ENCODE measurements at regions not wholly inside any gene's neighbourhood (a gene's known extent, or its start where the extent isn't known, plus 50 kb on each side); places are given as distances from the start of the nearest gene placed in this dataset.

- H3K27me3 ChIP-seq (ENCODE audit: insufficient read depth, low read length) = no peaks in the 10 kb centered on the region
- no peaks in the 10 kb centered on the region for H3K36me3 ChIP-seq (ENCODE audit: insufficient read depth, low read length)
- no peaks in the 10 kb centered on the region for H3K4me1 ChIP-seq (ENCODE audit: insufficient read depth, low read length)
- no peak overlapping the region for H3K27ac ChIP-seq (ENCODE audit: low read depth, low read length)
- DNase-seq (ENCODE audit: insufficient read length, low spot score, missing footprints) = peak; percentile 36
- H3K79me2 ChIP-seq (ENCODE audit: insufficient read depth, low read length) = no peaks in the 10 kb centered on the region
- no peaks in the 10 kb centered on the region for H4K20me1 ChIP-seq (ENCODE audit: insufficient read depth, low read length)
- no peak for TF ChIP-seq CTCF (IDR thresholded peaks at IDR 0.05; ENCODE audit: extremely low read depth, low read depth, low read length)
- H3K4me2 ChIP-seq (ENCODE audit: insufficient read depth, low read length) = no peak overlapping the region
- H2AFZ ChIP-seq (ENCODE audit: low read length) = no peak overlapping the region
- no peaks in the 10 kb centered on the region for H3K9me3 ChIP-seq (ENCODE audit: low read depth, low read length)
- H3K4me3 ChIP-seq (ENCODE audit: insufficient read depth, low read length) = no peak overlapping the region
These were observed 154.3 kb upstream of the TENT5A start for GRCh38 chr6:81906709-81907204.

GRCh38 chr6:81906041-81906440 lies 153.6 kb upstream of the TENT5A start:
- Histone ChIP-seq H3K4me3 (ENCODE audit: insufficient read depth, low read length) (no peak overlapping the region), H3K79me2 (ENCODE audit: insufficient read depth, low read length) (no peaks in the 10 kb centered on the region), H3K27ac (ENCODE audit: low read depth, low read length) (no peak overlapping the region), H3K9me3 (ENCODE audit: low read depth, low read length) (no peaks in the 10 kb centered on the region), H2AFZ (ENCODE audit: low read length) (no peak overlapping the region), H4K20me1 (ENCODE audit: insufficient read depth, low read length) (no peaks in the 10 kb centered on the region), H3K36me3 (ENCODE audit: insufficient read depth, low read length) (no peaks in the 10 kb centered on the region), H3K4me1 (ENCODE audit: insufficient read depth, low read length) (no peaks in the 10 kb centered on the region), H3K4me2 (ENCODE audit: insufficient read depth, low read length) (no peak overlapping the region), H3K27me3 (ENCODE audit: insufficient read depth, low read length) (no peaks in the 10 kb centered on the region)
- no peak for TF ChIP-seq CTCF (IDR thresholded peaks at IDR 0.05; ENCODE audit: extremely low read depth, low read depth, low read length)
- no peak for DNase-seq (ENCODE audit: insufficient read length, low spot score, missing footprints)

- Histone ChIP-seq H3K4me1 (ENCODE audit: insufficient read depth, low read length) (peaks cover 15% of the 10 kb centered on the region), H3K4me2 (ENCODE audit: insufficient read depth, low read length) (no peak overlapping the region), H4K20me1 (ENCODE audit: insufficient read depth, low read length) (no peaks in the 10 kb centered on the region), H3K27ac (ENCODE audit: low read depth, low read length) (no peak overlapping the region), H3K79me2 (ENCODE audit: insufficient read depth, low read length) (no peaks in the 10 kb centered on the region), H3K9me3 (ENCODE audit: low read depth, low read length) (no peaks in the 10 kb centered on the region), H3K36me3 (ENCODE audit: insufficient read depth, low read length) (no peaks in the 10 kb centered on the region), H3K4me3 (ENCODE audit: insufficient read depth, low read length) (no peak overlapping the region), H2AFZ (ENCODE audit: low read length) (no peak overlapping the region), H3K27me3 (ENCODE audit: insufficient read depth, low read length) (no peaks in the 10 kb centered on the region)
- DNase-seq (ENCODE audit: insufficient read length, low spot score, missing footprints) = no peak
- TF ChIP-seq CTCF (IDR thresholded peaks at IDR 0.05; ENCODE audit: extremely low read depth, low read depth, low read length) = no peak
These were observed 149.1 kb upstream of the TENT5A start for GRCh38 chr6:81901551-81901966.

GRCh38 chr6:81900616-81901015 lies 148.1 kb upstream of the TENT5A start:
- Histone ChIP-seq H3K27ac (ENCODE audit: low read depth, low read length) (no peak overlapping the region), H3K79me2 (ENCODE audit: insufficient read depth, low read length) (no peaks in the 10 kb centered on the region), H4K20me1 (ENCODE audit: insufficient read depth, low read length) (no peaks in the 10 kb centered on the region), H3K9me3 (ENCODE audit: low read depth, low read length) (no peaks in the 10 kb centered on the region), H3K4me1 (ENCODE audit: insufficient read depth, low read length) (peaks cover 23% of the 10 kb centered on the region), H2AFZ (ENCODE audit: low read length) (no peak overlapping the region), H3K4me3 (ENCODE audit: insufficient read depth, low read length) (no peak overlapping the region), H3K36me3 (ENCODE audit: insufficient read depth, low read length) (no peaks in the 10 kb centered on the region), H3K4me2 (ENCODE audit: insufficient read depth, low read length) (no peak overlapping the region), H3K27me3 (ENCODE audit: insufficient read depth, low read length) (no peaks in the 10 kb centered on the region)
- DNase-seq (ENCODE audit: insufficient read length, low spot score, missing footprints) = no peak
- TF ChIP-seq CTCF (IDR thresholded peaks at IDR 0.05; ENCODE audit: extremely low read depth, low read depth, low read length) = no peak

Measured in osteoblast (primary cell).